Coronary artery (tissue), 2 donors: ENCODE measurements at regions not wholly inside any gene's neighbourhood (a gene's known extent, or its start where the extent isn't known, plus 50 kb on each side); places are given as distances from the start of the nearest gene placed in this dataset.

ENCODE experiments used
- DNase-seq: peaks from one replicate; pipeline ENCODE4 v3.0.0-alpha.2; 2017; ENCODE audit warnings: low spot score
- H3K27ac ChIP-seq, 2 donors: fragments of 200-600 bp; sonication (generic); one replicate each; pipeline ENCODE4 v1.5.1; 2016 to 2019
- H3K4me3 ChIP-seq: fragments of 200-600 bp; sonication (generic); 2 replicates; pipeline ENCODE4 v1.5.1; 2016; ENCODE audit warnings: mild to moderate bottlenecking, moderate library complexity
- CTCF ChIP-seq: fragments of 200-600 bp; sonication (generic); IDR thresholded peaks from one replicate; pipeline ENCODE4 v1.5.1; 2019; ENCODE audit warnings: antibody characterized with exemption

GRCh38 chr4:182018691-182019090, 224.5 kb upstream of the TENM3 start:
- Histone ChIP-seq H3K27ac (no peak overlapping the region), H3K4me3 (no peak overlapping the region)
- no peak for DNase-seq
- no peak for TF ChIP-seq CTCF

GRCh38 chr4:182019148-182019652, 224.0 kb upstream of the TENM3 start:
- Histone ChIP-seq H3K4me3 (no peak overlapping the region), H3K27ac (no peak overlapping the region)
- no peak for DNase-seq
- no peak for TF ChIP-seq CTCF

- no peak for DNase-seq
- H3K4me3 ChIP-seq = no peak overlapping the region
- no peak overlapping the region for H3K27ac ChIP-seq
- no peak for TF ChIP-seq CTCF
Measured at GRCh38 chr4:182022909-182023308, 220.3 kb upstream of the TENM3 start.

- no peak overlapping the region for H3K4me3 ChIP-seq
- no peak for TF ChIP-seq CTCF
- DNase-seq = no peak
- H3K27ac ChIP-seq = no peak overlapping the region
Measured at GRCh38 chr4:182023469-182023868, 219.7 kb upstream of the TENM3 start.

- DNase-seq = no peak
- Histone ChIP-seq H3K27ac (no peak overlapping the region), H3K4me3 (no peak overlapping the region)
- TF ChIP-seq CTCF = no peak
Measured at GRCh38 chr4:182042945-182043344, 200.3 kb upstream of the TENM3 start.

- TF ChIP-seq CTCF = no peak
- H3K4me3 ChIP-seq = no peak overlapping the region
- H3K27ac ChIP-seq = no peak overlapping the region
- no peak for DNase-seq
Measured at GRCh38 chr4:182048871-182049270, 194.3 kb upstream of the TENM3 start.

- H3K4me3 ChIP-seq = no peak overlapping the region
- TF ChIP-seq CTCF = no peak
- no peak for DNase-seq
- H3K27ac ChIP-seq = no peak overlapping the region
Measured at GRCh38 chr4:182056866-182057265, 186.3 kb upstream of the TENM3 start.
